GM12873 (cell line): ENCODE measurements at regions not wholly inside any gene's neighbourhood (a gene's known extent, or its start where the extent isn't known, plus 50 kb on each side); places are given as distances from the start of the nearest gene placed in this dataset.

Experiments used
- CTCF ChIP-seq: IDR thresholded peaks from 2 replicates; pipeline ENCODE4 v1.5.1; 2012; ENCODE audit warnings: low read depth, mild to moderate bottlenecking, moderate library complexity, low read length, control low read depth; ENCODE audit not compliant: insufficient read depth; ENCODE audit errors: missing control alignments

GRCh38 chr5:159697530-159697929 lies 218.8 kb upstream of the ADRA1B start:
- no peak for TF ChIP-seq CTCF

- no peak for TF ChIP-seq CTCF
Measured at GRCh38 chr5:159698322-159698721, 218.0 kb upstream of the ADRA1B start.

GRCh38 chr5:159700016-159700415 lies 216.3 kb upstream of the ADRA1B start:
- TF ChIP-seq CTCF = no peak

- TF ChIP-seq CTCF = no peak
Measured at GRCh38 chr5:159702301-159702700, 214.0 kb upstream of the ADRA1B start.

GRCh38 chr5:159702826-159703225 lies 213.5 kb upstream of the ADRA1B start:
- TF ChIP-seq CTCF = no peak

GRCh38 chr5:159704160-159704559 lies 212.1 kb upstream of the ADRA1B start:
- no peak for TF ChIP-seq CTCF

- TF ChIP-seq CTCF = no peak
Measured at GRCh38 chr5:159705948-159706347, 210.3 kb upstream of the ADRA1B start.
